NCI-H82 treated with DMSO at 0.1 percent for 48 hours (cell line): ENCODE measurements at regions not wholly inside any gene's neighbourhood (a gene's known extent, or its start where the extent isn't known, plus 50 kb on each side); places are given as distances from the start of the nearest gene placed in this dataset.
"Not testable (repeated sequence)": the region's sequence is repeated elsewhere in the genome, so short reads cannot be mapped to it uniquely, and the experiment has no call there.

Experiments used
- DNase-seq: peaks from one replicate; lab custom pipeline; 2025; ENCODE audit not compliant: unreplicated experiment; lab: John Stamatoyannopoulos, UW

GRCh38 chr12:65673732-65674131 lies 150.6 kb upstream of the HMGA2 start:
- no peak for DNase-seq

- no peak for DNase-seq
Observed at GRCh38 chr12:65675141-65675621, 149.1 kb upstream of the HMGA2 start.

GRCh38 chr12:65678172-65678571 lies 146.1 kb upstream of the HMGA2 start:
- not testable (repeated sequence) for DNase-seq

- DNase-seq: no peak
Observed at GRCh38 chr12:65681226-65681625, 143.1 kb upstream of the HMGA2 start.

- DNase-seq: no peak
Observed at GRCh38 chr12:65682112-65682511, 142.2 kb upstream of the HMGA2 start.

GRCh38 chr12:65684906-65685305 lies 139.4 kb upstream of the HMGA2 start:
- DNase-seq: no peak

- DNase-seq: peak; percentile 41
Observed at GRCh38 chr12:65685514-65685913, 138.8 kb upstream of the HMGA2 start.

- DNase-seq: no peak
Observed at GRCh38 chr12:65689508-65689907, 134.8 kb upstream of the HMGA2 start.

- DNase-seq: no peak
Observed at GRCh38 chr12:65690477-65690876, 133.8 kb upstream of the HMGA2 start.

- no peak for DNase-seq
Observed at GRCh38 chr12:65694130-65694529, 130.2 kb upstream of the HMGA2 start.

GRCh38 chr12:65695113-65695865 lies 129.0 kb upstream of the HMGA2 start:
- DNase-seq: no peak

GRCh38 chr12:65696227-65696626 lies 128.1 kb upstream of the HMGA2 start:
- DNase-seq: no peak

GRCh38 chr12:65699251-65699650 lies 125.0 kb upstream of the HMGA2 start:
- no peak for DNase-seq

GRCh38 chr12:65703176-65703575 lies 121.1 kb upstream of the HMGA2 start:
- DNase-seq: no peak

- no peak for DNase-seq
Observed at GRCh38 chr12:65705380-65705876, 118.9 kb upstream of the HMGA2 start.

- DNase-seq: no peak
Observed at GRCh38 chr12:65707051-65707450, 117.2 kb upstream of the HMGA2 start.

GRCh38 chr12:65712260-65713004 lies 111.9 kb upstream of the HMGA2 start:
- DNase-seq: no peak

GRCh38 chr12:65715961-65716360 lies 108.3 kb upstream of the HMGA2 start:
- DNase-seq: no peak

- DNase-seq: peak; percentile 43
Observed at GRCh38 chr12:65720136-65721130, 103.8 kb upstream of the HMGA2 start.

GRCh38 chr12:65721541-65722190 lies 102.6 kb upstream of the HMGA2 start:
- DNase-seq: no peak
